NT2/D1 (cell line): ENCODE measurements at regions not wholly inside any gene's neighbourhood (a gene's known extent, or its start where the extent isn't known, plus 50 kb on each side); places are given as distances from the start of the nearest gene placed in this dataset.

Experiments used
- YY1 ChIP-seq: IDR thresholded peaks from 2 replicates; pipeline ENCODE4 v1.6.1; 2011; ENCODE audit not compliant: insufficient read length, insufficient read depth
- ZNF274 ChIP-seq: IDR thresholded peaks from 2 replicates; pipeline ENCODE4 v1.6.1; 2011; ENCODE audit warnings: mild to moderate bottlenecking, low read depth, low read length

GRCh38 chr3:130263708-130264107 lies 81.8 kb upstream of the COL6A5 start:
- TF ChIP-seq YY1 (no peak), ZNF274 (no peak)
